ENCODE measurements at regions not wholly inside any gene's neighbourhood (a gene's known extent, or its start where the extent isn't known, plus 50 kb on each side); places are given as distances from the start of the nearest gene placed in this dataset.
A peak's percentile ranks its signal among the peaks of the same experiment; 100 is the strongest.

DNA sequence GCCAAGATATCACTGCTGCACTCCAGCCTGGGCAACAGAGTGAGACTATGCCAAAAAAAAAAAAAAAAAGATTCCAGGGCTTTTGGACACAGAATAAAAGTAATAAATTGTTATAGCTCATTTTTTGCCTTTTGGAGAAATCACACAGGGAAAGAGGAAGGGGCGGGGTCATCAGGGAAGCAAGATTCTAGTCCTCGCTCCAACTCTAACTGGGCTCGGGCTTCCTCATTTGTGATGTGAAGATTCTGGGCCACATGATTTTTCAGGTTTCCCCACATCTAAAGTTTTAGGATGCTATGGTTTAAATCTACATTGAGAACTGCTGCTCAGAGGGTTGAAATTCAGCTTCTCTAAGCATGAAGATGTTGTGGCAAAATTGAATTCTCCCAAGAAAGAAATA, 179.3 kb upstream of the PLXNA2 start:
- no peak overlapping the region for H4K8ac ChIP-seq (ENCODE audit: low read depth, low read length)
- H3K27me3 ChIP-seq (ENCODE audit: insufficient read depth, low read length, poor library complexity): no peaks in the 10 kb centered on the region
- no peak overlapping the region for H3K56ac ChIP-seq (ENCODE audit: low read length)
- no peak overlapping the region for H2BK5ac ChIP-seq (ENCODE audit: low read length)
- H3K79me2 ChIP-seq (ENCODE audit: control insufficient read depth, insufficient read depth, low read length): no peaks in the 10 kb centered on the region
- H4K5ac ChIP-seq (ENCODE audit: low read length): no peak overlapping the region
- no peaks in the 10 kb centered on the region for H3K4me1 ChIP-seq (ENCODE audit: control insufficient read depth, low read depth, low read length)
- no CpG with 5 or more reads among the region's 3 CpGs for WGBS (ENCODE audit: extremely low coverage, insufficient coverage, low lambda C conversion rate)
- H3K9ac ChIP-seq (ENCODE audit: low read length): no peak overlapping the region
- no peak overlapping the region for H3K23ac ChIP-seq (ENCODE audit: low read length)
- H3K4me3 ChIP-seq (ENCODE audit: low read length): no peak overlapping the region
- H3K36me3 ChIP-seq (ENCODE audit: control insufficient read depth, insufficient read depth, low read length): no peaks in the 10 kb centered on the region
- no peak overlapping the region for H3K4ac ChIP-seq (ENCODE audit: low read depth, low read length)
- no peaks in the 10 kb centered on the region for H3K79me1 ChIP-seq (ENCODE audit: low read length)
- no peak overlapping the region for H2AK5ac ChIP-seq (ENCODE audit: low read length)
- H2BK120ac ChIP-seq (ENCODE audit: low read depth, low read length): no peak overlapping the region
- H3K27ac ChIP-seq (ENCODE audit: low read depth, low read length): no peak overlapping the region
- no peak overlapping the region for H2BK15ac ChIP-seq (replicated peaks; ENCODE audit: low read depth)
- H3K18ac ChIP-seq (ENCODE audit: low read length): no peak overlapping the region
- H3K4me2 ChIP-seq (ENCODE audit: low read length): no peak overlapping the region
- no peak for DNase-seq

DNA sequence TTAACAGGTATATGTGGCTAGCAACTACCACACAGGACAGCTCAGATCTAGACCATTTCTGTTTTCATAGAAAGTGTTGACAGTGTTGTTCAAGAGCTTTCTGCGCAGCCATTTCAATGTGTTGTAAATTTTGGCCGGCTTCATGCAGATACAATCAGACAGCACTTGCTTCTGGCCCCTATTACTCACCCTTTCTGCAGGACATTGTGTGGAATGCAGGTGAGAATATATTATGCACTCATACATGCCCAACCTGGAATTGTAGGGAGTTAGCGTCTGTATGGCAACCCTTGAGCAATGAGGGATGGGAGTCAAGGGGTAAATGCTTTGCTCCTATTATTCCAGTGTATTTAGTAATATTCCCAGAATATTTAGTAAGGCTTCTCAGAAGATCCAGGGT, 180.9 kb upstream of the PLXNA2 start:
- H3K4me2 ChIP-seq (ENCODE audit: low read length): no peak overlapping the region

DNA sequence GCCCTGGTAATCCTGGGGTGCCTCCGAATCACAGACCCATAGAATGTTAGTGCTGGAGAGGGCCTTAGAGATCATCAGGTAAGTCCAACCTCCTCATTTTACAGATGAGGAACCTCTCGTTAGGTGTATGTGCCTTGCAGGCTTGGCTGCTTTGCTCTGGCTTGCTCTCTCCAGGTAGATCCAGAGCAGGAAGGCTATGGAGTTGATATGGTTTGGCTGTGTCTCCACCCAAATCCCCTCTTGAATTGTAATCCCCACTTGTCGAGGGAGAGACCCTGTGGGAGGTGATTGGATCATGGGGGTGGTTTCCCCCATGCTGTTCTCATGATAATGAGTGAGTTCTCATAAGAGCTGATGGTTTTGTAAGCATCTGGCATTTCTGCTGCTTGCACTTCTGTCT, 186.0 kb upstream of the PLXNA2 start:
- peak overlapping the region; percentile 5 for H2BK5ac ChIP-seq (ENCODE audit: low read length)

More for the DNA sequence above, 180.9 kb upstream of the PLXNA2 start:
- Histone ChIP-seq H2BK120ac (ENCODE audit: low read depth, low read length) (no peak overlapping the region), H3K4ac (ENCODE audit: low read depth, low read length) (no peak overlapping the region), H3K23ac (ENCODE audit: low read length) (no peak overlapping the region), H3K56ac (ENCODE audit: low read length) (no peak overlapping the region), H3K9ac (ENCODE audit: low read length) (no peak overlapping the region), H3K36me3 (ENCODE audit: control insufficient read depth, insufficient read depth, low read length) (no peaks in the 10 kb centered on the region), H3K4me1 (ENCODE audit: control insufficient read depth, low read depth, low read length) (no peaks in the 10 kb centered on the region), H2AK5ac (ENCODE audit: low read length) (no peak overlapping the region), H2BK15ac (replicated peaks; ENCODE audit: low read depth) (no peak overlapping the region), H3K79me1 (ENCODE audit: low read length) (no peaks in the 10 kb centered on the region), H3K79me2 (ENCODE audit: control insufficient read depth, insufficient read depth, low read length) (no peaks in the 10 kb centered on the region), H2BK5ac (ENCODE audit: low read length) (no peak overlapping the region), H3K18ac (ENCODE audit: low read length) (peak overlapping the region; percentile 31), H3K27me3 (ENCODE audit: insufficient read depth, low read length, poor library complexity) (no peaks in the 10 kb centered on the region), H3K4me3 (ENCODE audit: low read length) (no peak overlapping the region), H3K27ac (ENCODE audit: low read depth, low read length) (no peak overlapping the region), H4K5ac (ENCODE audit: low read length) (no peak overlapping the region), H4K8ac (ENCODE audit: low read depth, low read length) (no peak overlapping the region)
- no peak for DNase-seq
- WGBS (ENCODE audit: extremely low coverage, insufficient coverage, low lambda C conversion rate): no CpG with 5 or more reads among the region's 3 CpGs

DNA sequence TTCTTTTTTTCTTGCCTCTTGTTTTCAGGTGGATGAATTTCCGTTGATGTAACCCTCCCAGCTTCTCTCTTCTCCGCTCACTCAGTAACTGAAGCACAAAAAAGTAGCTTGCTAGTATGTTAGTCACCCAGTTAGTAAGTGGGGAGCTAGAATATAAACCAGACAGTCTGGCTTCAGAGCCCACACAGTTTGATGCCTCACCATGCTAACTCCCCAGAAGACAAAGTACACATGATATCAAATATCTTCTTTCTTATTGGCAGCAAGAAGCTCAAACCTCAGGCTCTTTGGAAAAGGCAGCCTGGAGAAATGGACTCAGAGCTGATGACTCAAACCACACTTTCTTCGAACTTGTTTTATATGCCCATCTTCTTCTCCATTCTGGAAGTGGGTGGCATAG, 187.5 kb upstream of the PLXNA2 start:
- H2BK15ac ChIP-seq (replicated peaks; ENCODE audit: low read depth): no peak overlapping the region
- H2AK5ac ChIP-seq (ENCODE audit: low read length): peak overlapping the region; percentile 60
- H4K8ac ChIP-seq (ENCODE audit: low read depth, low read length): no peak overlapping the region
- no peaks in the 10 kb centered on the region for H3K36me3 ChIP-seq (ENCODE audit: control insufficient read depth, insufficient read depth, low read length)
- no peak for DNase-seq
- no peak overlapping the region for H2BK120ac ChIP-seq (ENCODE audit: low read depth, low read length)
- H3K9ac ChIP-seq (ENCODE audit: low read length): no peak overlapping the region
- no peak overlapping the region for H3K4me3 ChIP-seq (ENCODE audit: low read length)
- no peak overlapping the region for H4K5ac ChIP-seq (ENCODE audit: low read length)
- peak overlapping the region; percentile 12 for H3K56ac ChIP-seq (ENCODE audit: low read length)
- H2BK5ac ChIP-seq (ENCODE audit: low read length): no peak overlapping the region
- no CpG with 5 or more reads among the region's 3 CpGs for WGBS (ENCODE audit: extremely low coverage, insufficient coverage, low lambda C conversion rate)
- H3K4me2 ChIP-seq (ENCODE audit: low read length): no peak overlapping the region
- no peak overlapping the region for H3K23ac ChIP-seq (ENCODE audit: low read length)
- peaks cover 5% of the 10 kb centered on the region for H3K4me1 ChIP-seq (ENCODE audit: control insufficient read depth, low read depth, low read length)
- H3K27ac ChIP-seq (ENCODE audit: low read depth, low read length): no peak overlapping the region
- no peak overlapping the region for H3K18ac ChIP-seq (ENCODE audit: low read length)
- H3K27me3 ChIP-seq (ENCODE audit: insufficient read depth, low read length, poor library complexity): no peaks in the 10 kb centered on the region
- H3K79me1 ChIP-seq (ENCODE audit: low read length): no peaks in the 10 kb centered on the region
- H3K79me2 ChIP-seq (ENCODE audit: control insufficient read depth, insufficient read depth, low read length): no peaks in the 10 kb centered on the region
- no peak overlapping the region for H3K4ac ChIP-seq (ENCODE audit: low read depth, low read length)

More for the DNA sequence above, 186.0 kb upstream of the PLXNA2 start:
- Histone ChIP-seq H3K23ac (ENCODE audit: low read length) (no peak overlapping the region), H4K8ac (ENCODE audit: low read depth, low read length) (no peak overlapping the region), H3K9ac (ENCODE audit: low read length) (no peak overlapping the region), H2AK5ac (ENCODE audit: low read length) (no peak overlapping the region), H3K18ac (ENCODE audit: low read length) (peak overlapping the region; percentile 4), H3K4ac (ENCODE audit: low read depth, low read length) (no peak overlapping the region), H3K79me2 (ENCODE audit: control insufficient read depth, insufficient read depth, low read length) (no peaks in the 10 kb centered on the region), H2BK120ac (ENCODE audit: low read depth, low read length) (no peak overlapping the region), H4K5ac (ENCODE audit: low read length) (no peak overlapping the region), H3K4me2 (ENCODE audit: low read length) (no peak overlapping the region), H3K56ac (ENCODE audit: low read length) (peak overlapping the region; percentile 2), H2BK15ac (replicated peaks; ENCODE audit: low read depth) (no peak overlapping the region), H3K4me1 (ENCODE audit: control insufficient read depth, low read depth, low read length) (peaks cover 5% of the 10 kb centered on the region), H3K36me3 (ENCODE audit: control insufficient read depth, insufficient read depth, low read length) (no peaks in the 10 kb centered on the region), H3K27ac (ENCODE audit: low read depth, low read length) (no peak overlapping the region), H3K4me3 (ENCODE audit: low read length) (no peak overlapping the region), H3K27me3 (ENCODE audit: insufficient read depth, low read length, poor library complexity) (no peaks in the 10 kb centered on the region), H3K79me1 (ENCODE audit: low read length) (no peaks in the 10 kb centered on the region)
- peak; percentile 46 for DNase-seq
- no CpG with 5 or more reads among the region's 3 CpGs for whole genome bisulfite sequencing (ENCODE audit: extremely low coverage, insufficient coverage, low lambda C conversion rate)

DNA sequence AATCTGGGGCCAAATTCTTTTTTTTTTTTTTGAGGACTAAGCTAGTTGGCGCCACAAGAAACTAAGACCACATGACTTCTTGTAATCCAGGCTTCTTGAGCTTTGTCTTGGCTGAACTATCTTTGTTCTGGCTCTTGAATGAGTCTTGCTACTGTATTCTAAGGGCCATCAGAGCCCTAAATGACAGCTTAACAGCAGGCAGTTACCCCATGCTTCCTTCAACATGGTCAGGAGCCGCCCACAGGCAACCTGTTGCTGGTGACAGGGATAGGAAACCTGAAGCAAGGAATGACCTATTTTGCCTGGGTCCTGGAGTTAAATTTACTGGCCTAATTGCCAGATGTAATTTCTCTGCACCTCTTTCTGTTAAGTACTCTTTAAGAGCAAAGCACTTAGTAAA, 188.2 kb upstream of the PLXNA2 start:
- Histone ChIP-seq H3K79me1 (ENCODE audit: low read length) (no peaks in the 10 kb centered on the region), H4K5ac (ENCODE audit: low read length) (no peak overlapping the region), H3K18ac (ENCODE audit: low read length) (peak overlapping the region; percentile 75), H3K27me3 (ENCODE audit: insufficient read depth, low read length, poor library complexity) (no peaks in the 10 kb centered on the region), H3K4me3 (ENCODE audit: low read length) (no peak overlapping the region), H4K8ac (ENCODE audit: low read depth, low read length) (no peak overlapping the region), H3K9ac (ENCODE audit: low read length) (no peak overlapping the region), H3K56ac (ENCODE audit: low read length) (peak overlapping the region; percentile 46), H3K79me2 (ENCODE audit: control insufficient read depth, insufficient read depth, low read length) (no peaks in the 10 kb centered on the region), H2BK120ac (ENCODE audit: low read depth, low read length) (peak overlapping the region; percentile 31), H2AK5ac (ENCODE audit: low read length) (no peak overlapping the region), H2BK5ac (ENCODE audit: low read length) (no peak overlapping the region), H3K27ac (ENCODE audit: low read depth, low read length) (no peak overlapping the region), H2BK15ac (replicated peaks; ENCODE audit: low read depth) (no peak overlapping the region), H3K4me2 (ENCODE audit: low read length) (no peak overlapping the region), H3K23ac (ENCODE audit: low read length) (no peak overlapping the region), H3K4ac (ENCODE audit: low read depth, low read length) (peak overlapping the region; percentile 71), H3K36me3 (ENCODE audit: control insufficient read depth, insufficient read depth, low read length) (no peaks in the 10 kb centered on the region), H3K4me1 (ENCODE audit: control insufficient read depth, low read depth, low read length) (peaks cover 8% of the 10 kb centered on the region)
- no peak for DNase-seq
- no CpG with 5 or more reads among the region's 2 CpGs for WGBS (ENCODE audit: extremely low coverage, insufficient coverage, low lambda C conversion rate)

DNA sequence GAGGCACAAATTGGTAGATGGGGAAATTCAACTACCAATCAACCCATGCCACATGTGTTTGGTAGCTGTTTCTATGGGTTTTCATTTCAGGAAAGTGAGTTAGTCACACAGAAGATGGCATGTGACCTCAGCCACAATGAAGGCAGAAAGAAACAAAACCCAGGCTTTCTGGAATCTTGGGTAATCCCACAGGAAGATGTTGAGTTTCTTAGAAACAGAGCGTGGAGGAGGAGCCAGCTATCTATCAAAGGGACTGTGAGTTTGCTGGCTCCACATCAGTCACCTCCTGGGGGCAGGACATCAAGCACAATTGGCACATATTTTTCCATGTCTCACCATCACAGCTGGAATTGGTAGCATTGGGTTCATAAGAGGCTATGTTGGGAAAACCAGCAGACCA, 188.9 kb upstream of the PLXNA2 start:
- Histone ChIP-seq H3K36me3 (ENCODE audit: control insufficient read depth, insufficient read depth, low read length) (no peaks in the 10 kb centered on the region), H3K27ac (ENCODE audit: low read depth, low read length) (no peak overlapping the region)
- DNase-seq: peak; percentile 41

More for the DNA sequence above, 188.9 kb upstream of the PLXNA2 start:
- peaks cover 11% of the 10 kb centered on the region for H3K4me1 ChIP-seq (ENCODE audit: control insufficient read depth, low read depth, low read length)
- no peak overlapping the region for H3K4me3 ChIP-seq (ENCODE audit: low read length)
- H3K27me3 ChIP-seq (ENCODE audit: insufficient read depth, low read length, poor library complexity): no peaks in the 10 kb centered on the region
- no CpG with 5 or more reads among the region's 1 CpG for WGBS (ENCODE audit: extremely low coverage, insufficient coverage, low lambda C conversion rate)
- no peaks in the 10 kb centered on the region for H3K79me2 ChIP-seq (ENCODE audit: control insufficient read depth, insufficient read depth, low read length)
- H4K8ac ChIP-seq (ENCODE audit: low read depth, low read length): no peak overlapping the region
- H4K5ac ChIP-seq (ENCODE audit: low read length): no peak overlapping the region
- no peak overlapping the region for H3K4ac ChIP-seq (ENCODE audit: low read depth, low read length)
- H3K56ac ChIP-seq (ENCODE audit: low read length): no peak overlapping the region
- no peak overlapping the region for H2BK120ac ChIP-seq (ENCODE audit: low read depth, low read length)
- no peak overlapping the region for H3K18ac ChIP-seq (ENCODE audit: low read length)
- no peak overlapping the region for H2AK5ac ChIP-seq (ENCODE audit: low read length)
- H3K79me1 ChIP-seq (ENCODE audit: low read length): no peaks in the 10 kb centered on the region
- no peak overlapping the region for H3K9ac ChIP-seq (ENCODE audit: low read length)
- H2BK15ac ChIP-seq (replicated peaks; ENCODE audit: low read depth): no peak overlapping the region
- no peak overlapping the region for H3K23ac ChIP-seq (ENCODE audit: low read length)
- H3K4me2 ChIP-seq (ENCODE audit: low read length): no peak overlapping the region
- no peak overlapping the region for H2BK5ac ChIP-seq (ENCODE audit: low read length)
